Stimulated activated CD8-positive, alpha-beta memory T cell treated with anti-CD3 and anti-CD28 coated beads, Interleukin-4, amount 100 ng/mL, for 24 hours (primary cell): ENCODE measurements at regions not wholly inside any gene's neighbourhood (a gene's known extent, or its start where the extent isn't known, plus 50 kb on each side); places are given as distances from the start of the nearest gene placed in this dataset.

Experiments
- DNase-seq: peaks from one replicate; pipeline ENCODE4 v3.0.0-alpha.2; 2020; ENCODE audit warnings: low read depth

GRCh38 chr9:89999176-89999533, 394.3 kb downstream of the GADD45G start:
- no peak for DNase-seq

- DNase-seq: peak; percentile 42
Observed at GRCh38 chr9:89999534-90000370, 394.9 kb downstream of the GADD45G start.

- no peak for DNase-seq
Observed at GRCh38 chr9:90000925-90001324, 396.1 kb downstream of the GADD45G start.

- DNase-seq: no peak
Observed at GRCh38 chr9:90001747-90002146, 396.9 kb downstream of the GADD45G start.

- DNase-seq: no peak
Observed at GRCh38 chr9:90002397-90003271, 397.8 kb downstream of the GADD45G start.

- no peak for DNase-seq
Observed at GRCh38 chr9:90005388-90005787, 400.6 kb downstream of the GADD45G start.

GRCh38 chr9:90007516-90008440, 403.0 kb downstream of the GADD45G start:
- no peak for DNase-seq

- no peak for DNase-seq
Observed at GRCh38 chr9:90009447-90009846, 404.6 kb downstream of the GADD45G start.

- no peak for DNase-seq
Observed at GRCh38 chr9:90010793-90011192, 406.0 kb downstream of the GADD45G start.

GRCh38 chr9:90012949-90013348, 408.1 kb downstream of the GADD45G start:
- DNase-seq: no peak

- DNase-seq: no peak
Observed at GRCh38 chr9:90013778-90014177, 409.0 kb downstream of the GADD45G start.

- DNase-seq: no peak
Observed at GRCh38 chr9:90014421-90014820, 409.6 kb downstream of the GADD45G start.

- DNase-seq: no peak
Observed at GRCh38 chr9:90016272-90016671, 411.5 kb downstream of the GADD45G start.

GRCh38 chr9:90017679-90018078, 412.9 kb downstream of the GADD45G start:
- DNase-seq: no peak

GRCh38 chr9:90018688-90019087, 413.9 kb downstream of the GADD45G start:
- no peak for DNase-seq

- no peak for DNase-seq
Observed at GRCh38 chr9:90019626-90020025, 414.8 kb downstream of the GADD45G start.

- DNase-seq: no peak
Observed at GRCh38 chr9:90020276-90020871, 415.6 kb downstream of the GADD45G start.

GRCh38 chr9:90021216-90021906, 416.5 kb downstream of the GADD45G start:
- DNase-seq: no peak

GRCh38 chr9:90022474-90022873, 417.7 kb downstream of the GADD45G start:
- DNase-seq: no peak

- DNase-seq: no peak
Observed at GRCh38 chr9:90023861-90024260, 419.0 kb downstream of the GADD45G start.

- DNase-seq: no peak
Observed at GRCh38 chr9:90024409-90024808, 419.6 kb downstream of the GADD45G start.
